ENCODE measurements at regions not wholly inside any gene's neighbourhood (a gene's known extent, or its start where the extent isn't known, plus 50 kb on each side); places are given as distances from the start of the nearest gene placed in this dataset.

GRCh38 chr1:4164965-4165364 lies 264.9 kb upstream of the C1orf174 start:
- CTCF ChIA-PET, result interaction anchor here (0.6 kb wide), 1 partner anchor 1300 kb away, joined by 5 read pairs; no protein-coding TSS in a partner anchor
- H3K4me1 Mint-ChIP-seq (ENCODE audit: low read depth, unreplicated experiment), result no peaks in the 10 kb centered on the region
- H3K9me3 Mint-ChIP-seq (ENCODE audit: low read depth, unreplicated experiment), result peaks cover 4% of the 10 kb centered on the region
- TF ChIP-seq CTCF (IDR thresholded peaks at IDR 0.05; ENCODE audit: unreplicated experiment), result no peak
- H3K27me3 Mint-ChIP-seq (ENCODE audit: unreplicated experiment), result peaks cover 18% of the 10 kb centered on the region
- intact Hi-C loops (cut with micrococcal nuclease; ENCODE audit: unreplicated experiment), result no loop called here
- BruUV-seq (replicated peaks), result no TSS peak
- no peak for DNase-seq
- no peak overlapping the region for H3K27ac Mint-ChIP-seq (ENCODE audit: unreplicated experiment)
- no peak overlapping the region for H3K4me3 Mint-ChIP-seq (ENCODE audit: low read depth, unreplicated experiment)
- no peaks in the 10 kb centered on the region for H3K36me3 Mint-ChIP-seq (ENCODE audit: insufficient read depth, unreplicated experiment)

GRCh38 chr1:4165686-4166300 lies 265.7 kb upstream of the C1orf174 start:
- no TSS peak for BruUV-seq (replicated peaks)
- Mint-ChIP-seq H3K9me3 (ENCODE audit: low read depth, unreplicated experiment) (peaks cover 4% of the 10 kb centered on the region), H3K4me3 (ENCODE audit: low read depth, unreplicated experiment) (no peak overlapping the region), H3K27ac (ENCODE audit: unreplicated experiment) (no peak overlapping the region), H3K27me3 (ENCODE audit: unreplicated experiment) (peaks cover 25% of the 10 kb centered on the region), H3K36me3 (ENCODE audit: insufficient read depth, unreplicated experiment) (no peaks in the 10 kb centered on the region), H3K4me1 (ENCODE audit: low read depth, unreplicated experiment) (no peaks in the 10 kb centered on the region)
- CTCF ChIA-PET, result interaction anchor here (0.6 kb wide), 1 partner anchor 1299 kb away, joined by 5 read pairs; no protein-coding TSS in a partner anchor
- no peak for TF ChIP-seq CTCF (IDR thresholded peaks at IDR 0.05; ENCODE audit: unreplicated experiment)
- intact Hi-C loops (cut with micrococcal nuclease; ENCODE audit: unreplicated experiment), result no loop called here
- no peak for DNase-seq

- BruUV-seq (replicated peaks), result no TSS peak
- Mint-ChIP-seq H3K4me3 (ENCODE audit: low read depth, unreplicated experiment) (no peak overlapping the region), H3K36me3 (ENCODE audit: insufficient read depth, unreplicated experiment) (no peaks in the 10 kb centered on the region), H3K9me3 (ENCODE audit: low read depth, unreplicated experiment) (peaks cover 4% of the 10 kb centered on the region), H3K27me3 (ENCODE audit: unreplicated experiment) (peaks cover 35% of the 10 kb centered on the region), H3K27ac (ENCODE audit: unreplicated experiment) (no peak overlapping the region), H3K4me1 (ENCODE audit: low read depth, unreplicated experiment) (no peaks in the 10 kb centered on the region)
- CTCF ChIA-PET, result no interaction called here
- DNase-seq, result no peak
- no peak for TF ChIP-seq CTCF (IDR thresholded peaks at IDR 0.05; ENCODE audit: unreplicated experiment)
- intact Hi-C loops (cut with micrococcal nuclease; ENCODE audit: unreplicated experiment), result no loop called here
Observed at GRCh38 chr1:4166713-4167112, 266.6 kb upstream of the C1orf174 start.

DNA sequence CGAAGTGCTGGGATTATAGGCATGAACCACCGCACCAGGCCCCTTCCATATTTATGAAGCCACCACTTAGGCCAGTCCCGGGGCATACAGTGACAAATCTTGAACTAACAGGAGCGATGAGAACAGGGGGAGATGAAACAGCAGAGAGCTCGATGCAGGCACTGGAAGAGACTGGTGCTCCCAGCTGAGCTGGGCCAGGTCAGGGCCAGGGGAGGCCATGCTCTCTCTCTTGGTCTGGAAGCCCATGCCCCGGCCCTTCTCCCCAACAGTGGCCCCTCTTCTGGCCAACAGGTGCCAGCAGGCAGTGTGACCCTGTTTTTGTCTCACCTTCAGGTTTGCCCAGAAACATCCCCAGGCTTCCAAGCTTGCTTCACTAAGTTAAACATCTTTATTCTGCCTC lies 269.9 kb upstream of the C1orf174 start:
- no TSS peak for BruUV-seq (replicated peaks)
- no peak overlapping the region for H3K27ac Mint-ChIP-seq (ENCODE audit: unreplicated experiment)
- peaks cover 50% of the 10 kb centered on the region for H3K27me3 Mint-ChIP-seq (ENCODE audit: unreplicated experiment)
- H3K9me3 Mint-ChIP-seq (ENCODE audit: low read depth, unreplicated experiment), result peaks cover 4% of the 10 kb centered on the region
- TF ChIP-seq CTCF (IDR thresholded peaks at IDR 0.05; ENCODE audit: unreplicated experiment), result no peak
- intact Hi-C loops (cut with micrococcal nuclease; ENCODE audit: unreplicated experiment), result no loop called here
- no peaks in the 10 kb centered on the region for H3K36me3 Mint-ChIP-seq (ENCODE audit: insufficient read depth, unreplicated experiment)
- no peaks in the 10 kb centered on the region for H3K4me1 Mint-ChIP-seq (ENCODE audit: low read depth, unreplicated experiment)
- no peak for DNase-seq
- H3K4me3 Mint-ChIP-seq (ENCODE audit: low read depth, unreplicated experiment), result no peak overlapping the region
- CTCF ChIA-PET, result no interaction called here
